HCT116 (cell line): ENCODE measurements at regions not wholly inside any gene's neighbourhood (a gene's known extent, or its start where the extent isn't known, plus 50 kb on each side); places are given as distances from the start of the nearest gene placed in this dataset.

ENCODE experiments used
- ATAC-seq: fragments of 200-7000 bp; cut with Tn5 transposase; 2 replicates; pipeline ENCODE4 v1.9.1; 2020; ENCODE audit warnings: mild to moderate bottlenecking, moderate library complexity
- BruUV-seq: library from RNA; stranded (reverse); fragments of 400-500 nt; replicated peaks from 2 replicates; lab custom pipeline; 2021; lab: Mats Ljungman, UMichigan
- CTCF ChIA-PET: fragments of 300-600 bp; sonication (Branson Sonifier 250); formaldehyde crosslinking; loops from one replicate; lab custom pipeline; 2021; ENCODE audit warnings: antibody characterized with exemption; lab: Charles Lee
- POLR2A ChIA-PET: fragments of 300-600, 350-600 bp; sonication (Branson Sonifier 250); formaldehyde crosslinking; loops from one replicate; lab custom pipeline; 2021; ENCODE audit warnings: antibody characterized with exemption; lab: Charles Lee
- RAD21 ChIA-PET, 2 experiments: fragments of 300-600 bp; sonication (Branson Sonifier 250); formaldehyde crosslinking; loops; one replicate each; lab custom pipeline; 2023; ENCODE audit warnings: low total read pairs in 2 of 2; ENCODE audit not compliant: uncharacterized antibody in 2 of 2, unreplicated experiment in 2 of 2, low non-redundant PET in 1 of 2; lab: Charles Lee
- DNase-seq: peaks from one replicate; pipeline ENCODE4 v3.0.0-alpha.2; 2010; ENCODE audit warnings: low read depth, low spot score
- H2AFZ ChIP-seq: fragments of 200-600 bp; shearing (Covaris generic), sonication (generic); 2 replicates; pipeline ENCODE4 v1.6.1; 2017; ENCODE audit warnings: low read depth, mixed run types, mixed read lengths, antibody characterized with exemption, low read length; ENCODE audit not compliant: poor library complexity, severe bottlenecking
- H3K27ac ChIP-seq: 2 replicates; pipeline ENCODE4 v1.5.1; 2012; ENCODE audit warnings: low read depth, low read length
- H3K27me3 ChIP-seq: fragments of 200-600 bp; sonication (generic); 2 replicates; pipeline ENCODE4 v1.6.1; 2016; ENCODE audit warnings: mixed run types, low read length, mixed read lengths; ENCODE audit not compliant: insufficient read depth
- H3K36me3 ChIP-seq, 2 experiments: fragments of 200-500 bp in 1 of 2; fragments of 200-600 bp in 1 of 2; sonication (Bioruptor generic) in 1 of 2; sonication (generic) in 1 of 2; 2 replicates each; pipeline versions ENCODE4 v1.5.1 to v1.6.1; 2014 to 2016; ENCODE audit warnings: low read length in 2 of 2, inconsistent platforms in 1 of 2, mixed read lengths in 1 of 2, mixed run types in 1 of 2; ENCODE audit not compliant: insufficient read depth in 2 of 2, control insufficient read depth in 1 of 2
- H3K4me1 ChIP-seq, 2 experiments: fragments of 200-600 bp in 1 of 2; sonication (generic) in 1 of 2; 2 replicates each; pipeline versions ENCODE4 v1.5.1 to v1.6.1; 2012 to 2017; ENCODE audit warnings: low read length in 2 of 2, inconsistent platforms in 1 of 2, mild to moderate bottlenecking in 1 of 2, mixed read lengths in 1 of 2, mixed run types in 1 of 2, moderate library complexity in 1 of 2; ENCODE audit not compliant: insufficient read depth in 2 of 2, control insufficient read depth in 1 of 2
- H3K4me2 ChIP-seq: fragments of 200-600 bp; sonication (generic); 2 replicates; pipeline ENCODE4 v1.6.1; 2017; ENCODE audit warnings: mixed run types, low read length, mixed read lengths
- H3K4me3 ChIP-seq, 2 experiments: fragments of 200-600 bp in 1 of 2; sonication (generic) in 1 of 2; replicated peaks in 1 of 2; 2 replicates each; pipeline ENCODE4 v1.5.1; 2011 to 2016; ENCODE audit warnings: low read length in 2 of 2, control low read depth in 1 of 2, low read depth in 1 of 2, mild to moderate bottlenecking in 1 of 2, mixed read lengths in 1 of 2, mixed run types in 1 of 2
- H3K79me2 ChIP-seq: fragments of 200-600 bp; sonication (generic); 2 replicates; pipeline ENCODE4 v1.6.1; 2017; ENCODE audit warnings: mild to moderate bottlenecking, mixed run types, low read length, moderate library complexity, mixed read lengths; ENCODE audit not compliant: insufficient read depth
- H3K9ac ChIP-seq: fragments of 200-600 bp; sonication (generic); 2 replicates; pipeline ENCODE4 v1.6.1; 2016; ENCODE audit warnings: low read length, mixed read lengths
- H3K9me2 ChIP-seq: fragments of 200-600 bp; sonication (generic), shearing (Covaris generic); 2 replicates; pipeline ENCODE4 v1.6.1; 2017; ENCODE audit warnings: mixed run types, mild to moderate bottlenecking, moderate library complexity; ENCODE audit not compliant: insufficient read depth
- H3K9me3 ChIP-seq, 2 experiments: fragments of 200-500 bp in 1 of 2; fragments of 200-600 bp in 1 of 2; sonication (Bioruptor generic) in 1 of 2; sonication (generic) in 1 of 2; 2 replicates each; pipeline ENCODE4 v1.6.1; 2014 to 2017; ENCODE audit warnings: low read length in 2 of 2, mixed read lengths in 2 of 2, inconsistent platforms in 1 of 2, low read depth in 1 of 2, mild to moderate bottlenecking in 1 of 2, mixed run types in 1 of 2, moderate library complexity in 1 of 2; ENCODE audit not compliant: control insufficient read depth in 1 of 2, insufficient read depth in 1 of 2
- H4K20me1 ChIP-seq: fragments of 200-600 bp; sonication (generic), shearing (Covaris generic); 2 replicates; pipeline ENCODE4 v1.6.1; 2017; ENCODE audit warnings: mixed run types, mild to moderate bottlenecking, moderate library complexity; ENCODE audit not compliant: insufficient read depth
- CBX3 ChIP-seq: IDR thresholded peaks from 2 replicates; pipeline ENCODE4 v1.6.1; 2012; ENCODE audit warnings: low read depth
- CEBPB ChIP-seq: IDR thresholded peaks from 2 replicates; pipeline ENCODE4 v1.6.1; 2012; ENCODE audit warnings: low read depth
- RAD21 ChIP-seq: IDR thresholded peaks from 2 replicates; pipeline ENCODE4 v1.6.1; 2012; ENCODE audit warnings: low read depth, mild to moderate bottlenecking
- SIN3A ChIP-seq: IDR thresholded peaks from 2 replicates; pipeline ENCODE4 v1.6.1; 2012; ENCODE audit warnings: low read depth
- ZFX ChIP-seq: fragments of 450-650 bp; IDR thresholded peaks from 2 replicates; pipeline ENCODE4 v1.6.1; 2017
- intact Hi-C: fragments of 100-400 bp; cut with micrococcal nuclease; formaldehyde crosslinking; loops from 2 replicates; pipeline ENCODE4 v1.10.0; 2022
- TF ChIP-seq, protein P1 (sequence below): IDR thresholded peaks from 2 replicates; pipeline ENCODE4 v1.6.1; 2012
- TF ChIP-seq, protein P2 (sequence below), 3 experiments: fragments of 200-600 bp in 1 of 3; sonication (generic) in 1 of 3; IDR thresholded peaks in 2 of 3; conservative IDR thresholded peaks in 1 of 3; 2 replicates each; pipeline ENCODE4 v1.5.1; 2012 to 2017; ENCODE audit warnings: low read depth in 2 of 3, low read length in 2 of 3, antibody characterized with exemption in 1 of 3, borderline replicate concordance in 1 of 3, control low read depth in 1 of 3, mild to moderate bottlenecking in 1 of 3, mixed read lengths in 1 of 3, mixed run types in 1 of 3, moderate library complexity in 1 of 3; ENCODE audit not compliant: insufficient read depth in 1 of 3
- TF ChIP-seq, protein P3 (sequence below): IDR thresholded peaks from 2 replicates; pipeline ENCODE4 v1.6.1; 2012

- H3K79me2 ChIP-seq = no peaks in the 10 kb centered on the region
- no peaks in the 10 kb centered on the region for H3K9me3 ChIP-seq
- no peak overlapping the region for H3K4me3 ChIP-seq
- ChIA-PET CTCF (no interaction called here), RAD21 (no interaction called here), POLR2A (no interaction called here)
- no peaks in the 10 kb centered on the region for H3K27me3 ChIP-seq
- no peak overlapping the region for H2AFZ ChIP-seq
- no peaks in the 10 kb centered on the region for H4K20me1 ChIP-seq
- no peak for DNase-seq
- TF ChIP-seq RAD21 (no peak), SIN3A (no peak)
- TF ChIP-seq, protein P1, sequence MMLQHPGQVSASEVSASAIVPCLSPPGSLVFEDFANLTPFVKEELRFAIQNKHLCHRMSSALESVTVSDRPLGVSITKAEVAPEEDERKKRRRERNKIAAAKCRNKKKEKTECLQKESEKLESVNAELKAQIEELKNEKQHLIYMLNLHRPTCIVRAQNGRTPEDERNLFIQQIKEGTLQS = no peak
- ATAC-seq = no peak
- intact Hi-C loops = loop anchor here (5.0 to 10.0 kb wide), 2 partner anchors 709 to 881 kb away; no protein-coding TSS in a partner anchor
- H3K36me3 ChIP-seq = no peaks in the 10 kb centered on the region
- BruUV-seq = no TSS peak
- H3K9me2 ChIP-seq = no peaks in the 10 kb centered on the region
- no peak overlapping the region for H3K9ac ChIP-seq
- H3K27ac ChIP-seq = no peak overlapping the region
- no peak overlapping the region for H3K4me2 ChIP-seq
- H3K4me1 ChIP-seq = no peaks in the 10 kb centered on the region
These were observed 1037.0 kb upstream of the NR2F2 start for GRCh38 chr15:95293456-95294031.

DNA sequence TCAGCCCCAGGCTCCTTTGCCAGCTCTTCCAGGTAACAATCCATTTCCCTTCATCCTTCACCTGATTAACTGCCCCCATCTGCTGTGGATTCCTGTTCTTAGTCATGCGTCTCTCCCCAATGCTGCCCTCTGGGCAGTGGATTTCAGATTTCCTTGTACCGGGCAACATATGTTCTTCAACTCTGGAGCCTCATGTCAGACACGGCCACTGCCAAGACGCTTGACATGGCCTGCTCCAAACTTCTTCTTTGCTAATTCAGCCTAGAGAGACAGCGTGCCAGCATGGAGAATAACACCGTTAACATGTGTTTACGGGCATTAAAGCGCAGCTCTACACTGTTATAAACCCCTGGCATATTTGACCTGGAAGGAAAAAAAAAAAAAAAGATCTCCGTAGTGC lies 1035.1 kb upstream of the NR2F2 start:
- RAD21 ChIA-PET = no interaction called here
- DNase-seq = no peak
- no peak for ATAC-seq

More for the DNA sequence above, 1035.1 kb upstream of the NR2F2 start:
- POLR2A ChIA-PET = no interaction called here
- CTCF ChIA-PET = no interaction called here
- no peaks in the 10 kb centered on the region for H4K20me1 ChIP-seq
- no peaks in the 10 kb centered on the region for H3K4me1 ChIP-seq
- H3K4me2 ChIP-seq = no peak overlapping the region
- H3K9me3 ChIP-seq = no peaks in the 10 kb centered on the region
- intact Hi-C loops = loop anchor here (10.0 kb wide), 1 partner anchor 711 kb away; no protein-coding TSS in a partner anchor
- H3K4me3 ChIP-seq = no peak overlapping the region
- no peak overlapping the region for H2AFZ ChIP-seq
- no peaks in the 10 kb centered on the region for H3K36me3 ChIP-seq
- no peak overlapping the region for H3K9ac ChIP-seq
- no peaks in the 10 kb centered on the region for H3K27me3 ChIP-seq
- no TSS peak for BruUV-seq
- H3K27ac ChIP-seq = no peak overlapping the region
- TF ChIP-seq ZFX (no peak), CEBPB (no peak), CBX3 (no peak)
- TF ChIP-seq, protein P2, sequence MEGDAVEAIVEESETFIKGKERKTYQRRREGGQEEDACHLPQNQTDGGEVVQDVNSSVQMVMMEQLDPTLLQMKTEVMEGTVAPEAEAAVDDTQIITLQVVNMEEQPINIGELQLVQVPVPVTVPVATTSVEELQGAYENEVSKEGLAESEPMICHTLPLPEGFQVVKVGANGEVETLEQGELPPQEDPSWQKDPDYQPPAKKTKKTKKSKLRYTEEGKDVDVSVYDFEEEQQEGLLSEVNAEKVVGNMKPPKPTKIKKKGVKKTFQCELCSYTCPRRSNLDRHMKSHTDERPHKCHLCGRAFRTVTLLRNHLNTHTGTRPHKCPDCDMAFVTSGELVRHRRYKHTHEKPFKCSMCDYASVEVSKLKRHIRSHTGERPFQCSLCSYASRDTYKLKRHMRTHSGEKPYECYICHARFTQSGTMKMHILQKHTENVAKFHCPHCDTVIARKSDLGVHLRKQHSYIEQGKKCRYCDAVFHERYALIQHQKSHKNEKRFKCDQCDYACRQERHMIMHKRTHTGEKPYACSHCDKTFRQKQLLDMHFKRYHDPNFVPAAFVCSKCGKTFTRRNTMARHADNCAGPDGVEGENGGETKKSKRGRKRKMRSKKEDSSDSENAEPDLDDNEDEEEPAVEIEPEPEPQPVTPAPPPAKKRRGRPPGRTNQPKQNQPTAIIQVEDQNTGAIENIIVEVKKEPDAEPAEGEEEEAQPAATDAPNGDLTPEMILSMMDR (IDR thresholded peaks at IDR 0.05 in 2 of 3, conservative IDR thresholded peaks at IDR 0.05 in 1 of 3; ENCODE audit: borderline replicate concordance in 1 of 3, insufficient read depth in 1 of 3, low read depth in 2 of 3, low read length in 2 of 3) = no peak
- TF ChIP-seq, protein P3, sequence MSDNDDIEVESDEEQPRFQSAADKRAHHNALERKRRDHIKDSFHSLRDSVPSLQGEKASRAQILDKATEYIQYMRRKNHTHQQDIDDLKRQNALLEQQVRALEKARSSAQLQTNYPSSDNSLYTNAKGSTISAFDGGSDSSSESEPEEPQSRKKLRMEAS = no peak
- no peaks in the 10 kb centered on the region for H3K79me2 ChIP-seq
- no peaks in the 10 kb centered on the region for H3K9me2 ChIP-seq
